HG02642 (cell line): ENCODE measurements at regions not wholly inside any gene's neighbourhood (a gene's known extent, or its start where the extent isn't known, plus 50 kb on each side); places are given as distances from the start of the nearest gene placed in this dataset.
"Not testable (repeated sequence)": the region's sequence is repeated elsewhere in the genome, so short reads cannot be mapped to it uniquely, and the experiment has no call there.

ENCODE experiments used
- ATAC-seq: cut with Tn5 transposase; IDR thresholded peaks from one replicate; pipeline ENCODE4 v1.9.1; 2021; ENCODE audit warnings: mild to moderate bottlenecking; ENCODE audit not compliant: unreplicated experiment, poor library complexity

GRCh38 chr18:1599196-1599595 lies 694.5 kb downstream of the ADCYAP1 start:
- ATAC-seq: no peak

GRCh38 chr18:1604751-1605150 lies 700.1 kb downstream of the ADCYAP1 start:
- ATAC-seq: no peak

DNA sequence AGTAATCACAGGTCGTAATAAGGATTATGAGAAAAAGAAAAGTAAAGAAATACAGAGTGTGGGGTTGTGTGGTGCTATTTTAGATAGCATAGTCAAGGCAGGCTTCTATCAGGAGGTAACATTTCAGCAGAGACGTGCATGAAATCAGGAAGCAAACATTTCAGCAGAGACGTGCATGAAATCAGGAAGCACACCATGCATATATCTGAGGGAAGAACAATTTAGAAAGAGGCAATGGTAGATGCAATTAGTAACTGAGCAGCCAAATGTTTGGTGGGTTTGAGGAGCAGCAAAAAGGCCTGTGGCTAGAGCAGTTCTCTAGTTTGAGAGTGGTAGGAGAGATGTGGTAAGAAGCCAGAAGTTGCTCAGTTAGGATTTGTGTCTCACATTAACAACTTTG lies 713.7 kb downstream of the ADCYAP1 start:
- ATAC-seq: no peak

- ATAC-seq: no peak
Measured at GRCh38 chr18:1619507-1619906, 714.8 kb downstream of the ADCYAP1 start.

- ATAC-seq: no peak
Measured at GRCh38 chr18:1624612-1625011, 719.9 kb downstream of the ADCYAP1 start.

DNA sequence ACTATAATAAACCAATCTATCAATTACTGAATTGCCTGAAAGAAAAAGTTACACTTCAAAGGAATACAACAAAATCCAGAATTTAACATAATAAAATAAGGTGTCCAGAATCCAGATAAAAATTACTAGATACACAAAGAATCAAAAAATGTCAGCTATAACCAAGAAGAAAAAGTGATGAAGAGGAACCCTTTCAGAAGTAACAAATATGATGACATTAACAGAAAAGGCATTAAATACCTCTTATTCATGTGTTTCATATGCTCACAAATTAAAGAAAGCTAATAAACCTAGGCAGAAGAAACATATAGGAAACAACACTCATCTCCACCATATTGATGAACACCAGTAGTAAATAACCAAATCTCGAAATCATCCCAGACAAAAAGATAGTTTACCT lies 722.8 kb downstream of the ADCYAP1 start:
- ATAC-seq: no peak

DNA sequence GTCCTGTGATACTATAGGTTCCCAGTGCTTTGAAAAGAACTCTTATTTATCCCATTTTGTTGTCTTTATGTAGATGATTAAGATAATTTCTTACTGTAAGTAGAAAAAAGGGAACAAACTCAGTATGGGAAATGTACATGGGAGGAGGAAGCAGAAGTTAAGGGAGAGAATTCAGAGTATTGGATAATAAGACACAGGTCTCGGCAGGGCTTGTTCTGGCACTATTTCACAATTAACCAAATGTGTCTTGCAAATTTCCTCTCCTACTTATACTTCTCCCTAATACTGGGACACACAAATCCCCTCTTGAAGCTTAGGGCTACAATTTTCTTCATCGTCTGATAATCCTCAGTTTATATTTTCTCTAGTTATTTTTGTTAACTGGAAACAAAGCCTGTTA lies 744.0 kb downstream of the ADCYAP1 start:
- no peak for ATAC-seq

DNA sequence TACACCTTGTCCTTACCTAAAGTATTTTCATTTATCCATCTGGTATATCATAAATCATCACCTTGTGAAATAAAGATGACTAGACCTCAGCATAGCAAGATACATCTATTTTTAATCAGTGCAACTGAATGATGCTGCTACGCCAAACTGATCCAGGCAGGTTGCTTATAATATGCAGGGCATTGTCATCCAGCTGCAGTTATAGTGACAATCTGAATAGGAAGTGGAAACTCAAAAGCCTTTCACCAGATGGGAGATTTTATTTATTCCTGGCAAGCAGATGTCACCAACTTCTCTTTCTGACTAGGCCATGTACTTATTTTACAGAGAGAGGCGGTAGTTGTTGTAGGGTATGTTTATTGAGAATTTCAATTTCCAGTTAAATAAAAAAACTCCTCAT lies 747.3 kb downstream of the ADCYAP1 start:
- no peak for ATAC-seq

GRCh38 chr18:1653873-1654272 lies 749.2 kb downstream of the ADCYAP1 start:
- ATAC-seq: no peak

DNA sequence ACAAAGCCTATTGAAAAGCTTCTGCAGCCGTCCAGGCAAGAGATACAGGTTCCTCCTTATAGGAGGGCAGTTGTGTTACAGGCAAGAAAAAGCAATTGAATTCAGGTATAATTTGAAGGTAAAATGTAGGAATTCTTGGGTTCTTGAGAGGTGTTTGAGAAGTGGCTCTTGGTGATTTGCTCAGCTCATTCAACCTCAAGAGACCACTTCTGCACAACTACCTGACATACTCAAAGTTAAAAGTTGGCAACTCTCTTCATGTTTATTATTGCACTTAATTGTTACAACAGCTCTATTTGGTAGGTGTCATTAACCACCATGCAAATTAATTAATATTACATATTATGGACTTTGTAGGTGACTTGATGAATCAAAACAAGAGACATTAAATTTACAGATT lies 753.2 kb downstream of the ADCYAP1 start:
- ATAC-seq: no peak

DNA sequence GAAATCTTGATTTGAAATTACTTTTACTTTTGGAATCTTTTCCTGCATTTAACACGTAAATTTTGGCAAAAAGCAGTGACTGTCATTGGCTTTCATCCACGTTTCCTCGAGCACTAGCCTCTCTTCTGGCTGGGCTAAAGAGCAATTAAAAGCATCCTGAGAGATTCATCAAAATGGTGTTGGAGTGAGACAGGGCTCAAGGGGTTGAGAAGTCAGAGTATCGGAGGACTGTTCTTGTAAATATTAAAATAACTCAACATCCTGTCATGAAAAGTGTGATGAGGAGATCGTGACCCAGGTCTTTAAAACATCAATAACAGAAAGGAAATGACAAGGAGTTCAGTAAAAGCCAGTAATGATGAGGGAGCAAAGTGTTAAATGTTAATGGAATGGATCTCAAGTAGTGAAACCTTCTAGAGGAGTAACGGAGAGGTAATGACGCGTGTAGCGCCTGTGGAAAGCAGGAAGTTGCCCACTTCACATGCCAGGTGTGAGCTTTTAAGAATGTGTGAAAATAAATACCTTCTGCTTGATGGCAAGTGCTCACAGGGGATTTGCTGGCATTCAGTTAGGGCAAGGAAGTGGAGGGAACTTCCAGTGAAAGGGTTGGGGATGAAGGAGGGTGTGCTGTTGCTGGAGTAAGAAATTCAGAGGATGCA lies 754.4 kb downstream of the ADCYAP1 start:
- ATAC-seq: no peak

- peak; percentile 86 for ATAC-seq
Measured at GRCh38 chr18:1663879-1664705, 759.4 kb downstream of the ADCYAP1 start.

DNA sequence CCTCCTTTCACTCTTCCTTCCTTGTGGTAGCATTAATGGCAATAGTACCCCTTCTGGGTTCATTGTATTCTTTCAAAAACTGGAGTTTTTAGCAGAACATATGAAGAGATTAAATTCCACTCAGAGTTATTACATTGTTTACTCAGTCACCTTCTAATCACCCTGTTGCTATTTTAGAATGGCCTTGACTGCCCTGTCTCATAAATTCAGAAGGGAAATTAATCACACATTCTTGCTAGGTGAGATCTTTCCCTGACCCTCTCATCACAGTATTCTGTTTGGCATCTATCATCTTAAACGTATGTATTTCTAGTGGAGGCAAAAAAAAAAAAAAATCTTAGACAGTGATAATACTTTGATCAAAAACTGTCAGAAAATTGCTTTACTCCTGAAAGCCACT lies 760.4 kb downstream of the ADCYAP1 start:
- ATAC-seq: no peak

GRCh38 chr18:1668279-1668678 lies 763.6 kb downstream of the ADCYAP1 start:
- ATAC-seq: no peak

DNA sequence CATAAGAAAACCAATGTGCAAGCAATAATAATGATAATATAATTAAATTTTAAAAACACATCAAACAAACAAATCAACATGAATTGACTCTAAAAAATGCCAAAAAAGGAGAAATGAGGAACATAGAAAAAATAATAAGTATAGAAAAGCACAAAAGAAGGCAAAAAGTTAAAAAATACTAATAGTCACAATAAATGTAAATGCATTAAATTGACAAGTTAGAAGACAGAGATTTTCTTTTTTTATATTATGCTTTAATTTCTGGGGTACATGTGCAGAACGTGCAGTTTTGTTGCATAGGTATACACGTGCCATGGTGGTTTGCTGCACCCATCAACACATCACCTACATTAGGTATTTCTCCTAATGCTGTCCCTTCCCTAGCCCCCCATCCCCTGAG lies 767.0 kb downstream of the ADCYAP1 start:
- ATAC-seq: not testable (repeated sequence)

DNA sequence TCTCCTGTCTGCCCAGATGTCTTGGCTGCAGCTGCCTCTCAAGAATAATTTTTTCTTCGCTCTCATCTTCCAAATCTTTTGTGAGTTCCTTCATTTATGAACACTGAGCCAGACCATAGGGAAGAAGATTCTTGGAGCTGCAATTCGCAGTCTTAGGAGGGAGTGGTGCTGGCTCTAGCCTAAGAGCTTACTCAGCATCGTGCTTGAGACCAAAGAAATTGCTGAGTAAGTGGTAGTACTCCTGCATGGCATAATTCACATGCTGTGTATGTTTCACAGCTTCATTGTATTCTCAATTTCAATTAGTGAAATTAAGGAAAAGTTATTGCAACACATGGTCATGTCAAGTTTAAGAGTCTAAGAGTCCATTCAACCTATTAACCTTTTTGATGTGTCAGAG lies 771.7 kb downstream of the ADCYAP1 start:
- no peak for ATAC-seq

GRCh38 chr18:1680108-1680507 lies 775.4 kb downstream of the ADCYAP1 start:
- no peak for ATAC-seq

GRCh38 chr18:1691863-1692262 lies 787.2 kb downstream of the ADCYAP1 start:
- no peak for ATAC-seq

DNA sequence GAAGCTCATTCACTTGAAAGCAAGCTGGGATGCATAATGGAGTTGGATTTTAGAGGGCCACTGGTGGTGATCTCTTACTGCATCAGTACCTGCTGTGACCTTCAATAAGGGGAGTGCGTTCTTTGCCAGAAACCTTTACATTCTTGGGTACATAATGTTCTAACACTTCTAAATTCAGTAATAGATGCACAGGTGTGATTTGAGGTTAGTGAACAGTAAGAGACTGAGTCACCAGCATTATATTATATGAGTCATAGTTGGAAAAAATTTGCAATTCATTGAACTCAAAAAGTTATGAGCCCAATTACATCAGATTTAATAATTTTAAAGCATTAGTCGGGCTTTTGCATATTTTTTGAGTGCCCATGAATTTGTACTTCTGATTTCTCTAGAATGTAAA lies 803.3 kb downstream of the ADCYAP1 start:
- ATAC-seq: no peak

DNA sequence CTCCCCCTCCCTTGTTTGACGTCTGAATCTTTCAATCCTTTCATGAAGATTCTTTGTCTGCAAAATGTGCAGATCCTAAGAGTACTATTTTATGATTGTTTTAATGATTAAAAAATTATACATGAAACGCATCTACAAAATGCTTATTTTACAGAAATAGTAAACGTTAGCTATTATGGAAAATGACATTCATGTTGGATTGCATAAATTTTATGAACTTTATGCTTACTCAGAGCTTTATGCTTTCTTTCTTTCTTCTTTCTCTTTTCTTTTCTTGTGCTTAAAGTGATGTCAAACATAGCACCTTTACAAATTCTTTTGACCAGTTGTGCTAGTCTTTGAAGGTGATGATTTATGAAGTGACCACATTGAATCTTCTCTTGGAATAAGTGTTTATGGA lies 805.4 kb downstream of the ADCYAP1 start:
- ATAC-seq: no peak

- ATAC-seq: no peak
Measured at GRCh38 chr18:1732143-1732542, 827.5 kb downstream of the ADCYAP1 start.

- ATAC-seq: no peak
Measured at GRCh38 chr18:1746131-1746530, 825.2 kb downstream of the METTL4 start.
